PC-3 (cell line): ENCODE measurements at regions not wholly inside any gene's neighbourhood (a gene's known extent, or its start where the extent isn't known, plus 50 kb on each side); places are given as distances from the start of the nearest gene placed in this dataset.

Experiments used
- EZH2 ChIP-seq: fragments of 300-600 bp; sonication (generic); IDR thresholded peaks from one replicate; pipeline ENCODE4 v1.6.1; 2017; ENCODE audit warnings: antibody characterized with exemption, mild to moderate bottlenecking, low read length; ENCODE audit not compliant: unreplicated experiment
- EZH2phosphoT487 ChIP-seq: fragments of 300-600 bp; sonication (generic); IDR thresholded peaks from 2 replicates; pipeline ENCODE4 v1.6.1; 2018; ENCODE audit warnings: mild to moderate bottlenecking, antibody characterized with exemption, low read length, borderline replicate concordance
- TF ChIP-seq, protein P1 (sequence below): fragments of 300-600 bp; sonication (generic); conservative IDR thresholded peaks from 2 replicates; pipeline ENCODE4 v1.5.1; 2017; ENCODE audit warnings: antibody characterized with exemption, low read depth, mild to moderate bottlenecking, low read length

DNA sequence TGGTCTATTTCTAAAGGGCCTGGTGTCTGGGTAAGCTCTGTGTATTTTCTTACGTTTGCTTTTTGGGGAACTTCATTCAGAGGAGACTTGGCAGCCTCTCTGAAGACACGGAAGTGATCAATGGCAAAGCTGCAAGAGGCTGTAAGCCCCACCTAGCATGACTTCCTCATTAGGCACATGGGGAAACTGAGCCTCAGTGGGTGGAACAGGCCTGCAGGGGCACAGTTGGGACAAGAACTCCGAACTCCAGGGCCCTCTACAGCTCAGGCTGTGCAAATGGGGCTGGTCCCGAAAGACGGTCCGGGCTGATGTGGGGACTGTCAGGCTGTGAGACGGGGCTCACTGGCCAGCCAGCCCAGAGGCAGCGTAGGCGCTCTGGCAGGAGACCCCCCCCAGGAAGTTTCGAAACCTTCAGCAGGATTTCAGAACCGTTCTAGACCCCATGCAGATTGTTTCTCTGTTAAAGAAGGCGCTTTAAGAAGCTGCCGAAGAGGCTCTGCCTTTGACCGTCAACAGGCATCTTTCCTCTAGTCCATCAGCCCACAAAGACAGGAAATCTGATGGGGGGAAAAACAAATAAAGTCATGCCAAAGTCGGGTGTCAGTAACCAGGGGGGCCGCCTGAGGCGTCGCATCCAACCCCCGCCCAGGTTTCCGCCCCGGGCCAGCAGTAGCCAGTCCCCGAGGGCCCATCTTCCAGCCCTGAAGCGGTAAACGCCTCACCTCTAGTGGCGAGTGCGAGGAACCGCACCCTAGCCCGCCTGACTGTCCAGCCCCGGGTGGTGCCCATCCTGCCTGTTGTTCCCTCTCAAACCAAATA, 79.8 kb upstream of the TBC1D3K start:
- TF ChIP-seq, protein P1, sequence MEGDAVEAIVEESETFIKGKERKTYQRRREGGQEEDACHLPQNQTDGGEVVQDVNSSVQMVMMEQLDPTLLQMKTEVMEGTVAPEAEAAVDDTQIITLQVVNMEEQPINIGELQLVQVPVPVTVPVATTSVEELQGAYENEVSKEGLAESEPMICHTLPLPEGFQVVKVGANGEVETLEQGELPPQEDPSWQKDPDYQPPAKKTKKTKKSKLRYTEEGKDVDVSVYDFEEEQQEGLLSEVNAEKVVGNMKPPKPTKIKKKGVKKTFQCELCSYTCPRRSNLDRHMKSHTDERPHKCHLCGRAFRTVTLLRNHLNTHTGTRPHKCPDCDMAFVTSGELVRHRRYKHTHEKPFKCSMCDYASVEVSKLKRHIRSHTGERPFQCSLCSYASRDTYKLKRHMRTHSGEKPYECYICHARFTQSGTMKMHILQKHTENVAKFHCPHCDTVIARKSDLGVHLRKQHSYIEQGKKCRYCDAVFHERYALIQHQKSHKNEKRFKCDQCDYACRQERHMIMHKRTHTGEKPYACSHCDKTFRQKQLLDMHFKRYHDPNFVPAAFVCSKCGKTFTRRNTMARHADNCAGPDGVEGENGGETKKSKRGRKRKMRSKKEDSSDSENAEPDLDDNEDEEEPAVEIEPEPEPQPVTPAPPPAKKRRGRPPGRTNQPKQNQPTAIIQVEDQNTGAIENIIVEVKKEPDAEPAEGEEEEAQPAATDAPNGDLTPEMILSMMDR: peak; percentile 67
- TF ChIP-seq EZH2 (no peak), EZH2phosphoT487 (no peak)
